ENCODE measurements at regions not wholly inside any gene's neighbourhood (a gene's known extent, or its start where the extent isn't known, plus 50 kb on each side); places are given as distances from the start of the nearest gene placed in this dataset.

GRCh38 chr3:124409650-124410275, 320.5 kb upstream of the UMPS start:
- Histone ChIP-seq H2AFZ (ENCODE audit: low read length) (no peak overlapping the region), H3K4me3 (replicated peaks in 1 of 3; ENCODE audit: insufficient read depth in 1 of 3, low read depth in 2 of 3, low read length in 3 of 3) (no peak overlapping the region), H3K79me2 (ENCODE audit: insufficient read depth, low read length) (no peaks in the 10 kb centered on the region), H3K27ac (ENCODE audit: extremely low read length, insufficient read depth, low read length) (no peak overlapping the region), H3K4me2 (ENCODE audit: low read depth, low read length) (no peak overlapping the region), H4K20me1 (ENCODE audit: insufficient read depth, low read length) (no peaks in the 10 kb centered on the region), H3K9me3 (ENCODE audit: low read length) (no peaks in the 10 kb centered on the region), H3K27me3 (ENCODE audit: control insufficient read depth in 1 of 2, insufficient read depth in 2 of 2, low read length in 2 of 2) (peaks cover 0 to 6% of the 10 kb centered on the region in 2 experiments; a peak in 2 of 5 replicates), H3K4me1 (ENCODE audit: insufficient read depth, low read length) (no peaks in the 10 kb centered on the region), H3K36me3 (replicated peaks in 1 of 2; ENCODE audit: control insufficient read depth in 1 of 2, insufficient read depth in 2 of 2, low read length in 2 of 2) (no peaks in the 10 kb centered on the region), H3K9ac (ENCODE audit: insufficient read depth, low read depth, low read length) (no peak overlapping the region)
- in situ Hi-C loops (cut with HindIII; ENCODE audit: extremely low pct_ligation_motif_present, low pct_unique_long_range_greater_than_20kb), result no loop called here
- POLR2A ChIA-PET, result no interaction called here
- CTCF ChIA-PET (ENCODE audit: low intra/inter-chr PET ratio, low total read pairs), result no interaction called here
- TF ChIP-seq ZNF709 (CRISPR knock-in tag; IDR thresholded peaks at IDR 0.05) (no peak), ZFP82 (CRISPR knock-in tag; IDR thresholded peaks at IDR 0.05; ENCODE audit: borderline replicate concordance) (no peak), ZFP41 (CRISPR knock-in tag; IDR thresholded peaks at IDR 0.05; ENCODE audit: borderline replicate concordance) (no peak), ZNF296 (CRISPR knock-in tag; conservative IDR thresholded peaks at IDR 0.05) (no peak), TSC22D2 (CRISPR knock-in tag; IDR thresholded peaks at IDR 0.05; ENCODE audit: borderline replicate concordance) (no peak), XRCC5 (optimal IDR thresholded peaks at IDR 0.05; ENCODE audit: low read length) (no peak), ZNF121 (CRISPR knock-in tag; IDR thresholded peaks at IDR 0.05) (no peak), HOXA3 (CRISPR knock-in tag; IDR thresholded peaks at IDR 0.05) (no peak), ZNF180 (CRISPR knock-in tag; IDR thresholded peaks at IDR 0.05; ENCODE audit: borderline replicate concordance, low read depth) (no peak)
- TF ChIP-seq, protein P1, sequence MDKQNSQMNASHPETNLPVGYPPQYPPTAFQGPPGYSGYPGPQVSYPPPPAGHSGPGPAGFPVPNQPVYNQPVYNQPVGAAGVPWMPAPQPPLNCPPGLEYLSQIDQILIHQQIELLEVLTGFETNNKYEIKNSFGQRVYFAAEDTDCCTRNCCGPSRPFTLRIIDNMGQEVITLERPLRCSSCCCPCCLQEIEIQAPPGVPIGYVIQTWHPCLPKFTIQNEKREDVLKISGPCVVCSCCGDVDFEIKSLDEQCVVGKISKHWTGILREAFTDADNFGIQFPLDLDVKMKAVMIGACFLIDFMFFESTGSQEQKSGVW (CRISPR knock-in tag; IDR thresholded peaks at IDR 0.05; ENCODE audit: borderline replicate concordance), result no peak
- ATAC-seq (no peak), DNase-seq (ENCODE audit: low spot score) (no peak), FAIRE-seq (no peak)
- 0% methylated on average over 4 of the region's 4 CpGs for WGBS (ENCODE audit: low lambda C conversion rate)
- no TSS peak for BruUV-seq (replicated peaks)
- intact Hi-C loops (cut with micrococcal nuclease; ENCODE audit: unreplicated experiment), result no loop called here

Data from HepG2 (cell line).